CMK (cell line): ENCODE measurements at regions not wholly inside any gene's neighbourhood (a gene's known extent, or its start where the extent isn't known, plus 50 kb on each side); places are given as distances from the start of the nearest gene placed in this dataset.
"Not testable (repeated sequence)": the region's sequence is repeated elsewhere in the genome, so short reads cannot be mapped to it uniquely, and the experiment has no call there.

Experiments used
- DNase-seq: peaks from one replicate; pipeline ENCODE4 v3.0.0-alpha.2; 2010; ENCODE audit warnings: low read depth

DNA sequence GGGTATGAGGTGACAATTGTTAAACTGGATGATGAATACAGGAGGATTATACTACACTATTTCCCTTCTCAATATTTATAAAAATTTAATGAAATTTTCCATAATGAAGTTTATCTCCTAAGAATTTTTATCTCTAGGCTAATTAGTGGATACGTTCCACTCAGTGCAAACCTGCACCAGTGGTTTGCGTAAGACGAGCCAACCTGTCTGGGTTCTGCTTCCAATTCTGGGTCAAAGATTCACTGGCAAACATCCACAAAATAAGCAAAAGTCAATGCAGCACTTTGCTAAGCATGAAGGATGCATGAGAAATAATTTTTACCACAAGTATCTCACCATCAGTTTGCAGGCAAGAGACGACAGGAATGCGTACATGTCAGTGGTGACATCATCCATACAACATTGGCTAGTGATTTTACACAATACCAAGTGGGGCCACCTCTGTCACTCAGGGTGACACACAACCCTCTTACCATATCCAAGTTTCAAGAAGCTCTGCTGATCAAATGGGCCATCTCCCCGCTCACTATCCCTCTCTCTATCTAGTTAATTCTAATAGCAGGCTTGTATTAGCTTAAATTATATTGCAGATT is 51.7 kb downstream of the FAM50B start:
- no peak for DNase-seq

DNA sequence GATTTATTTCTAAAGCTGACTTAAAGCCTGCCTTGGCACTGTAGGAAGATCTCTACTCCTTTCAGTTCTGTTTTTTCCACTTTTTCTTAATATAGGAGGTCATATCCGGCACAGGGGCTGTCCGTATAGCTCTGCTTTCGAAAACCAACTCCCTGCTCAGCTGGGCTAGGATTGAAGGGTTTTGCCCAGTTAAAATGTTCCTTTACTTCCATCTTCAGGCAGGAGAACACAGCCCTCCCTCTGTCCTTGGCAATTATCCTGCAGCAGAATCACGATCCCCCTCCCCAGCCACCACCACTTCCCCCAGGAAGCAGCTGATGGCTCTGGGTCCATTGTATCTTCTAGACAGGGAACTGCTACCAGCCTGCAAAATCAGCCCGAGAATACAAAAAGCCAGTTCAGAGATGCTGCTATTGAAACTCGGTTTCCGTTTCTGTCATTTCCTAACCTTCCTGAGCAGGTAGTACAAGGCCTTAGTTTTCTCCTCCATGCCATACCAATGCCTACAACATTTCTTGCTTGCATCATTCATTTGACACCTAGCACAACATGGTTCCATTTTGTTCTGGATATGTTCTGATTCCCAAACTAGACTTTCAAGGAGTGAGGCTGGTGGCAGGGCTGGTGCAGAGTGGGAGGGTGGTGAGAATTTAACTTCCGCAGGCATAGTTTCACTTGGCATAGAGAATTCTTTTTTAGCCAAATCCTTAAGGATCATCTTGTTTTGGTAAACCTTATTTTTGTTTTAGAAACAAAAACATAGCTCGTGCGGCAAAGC is 53.9 kb downstream of the FAM50B start:
- DNase-seq, result no peak

DNA sequence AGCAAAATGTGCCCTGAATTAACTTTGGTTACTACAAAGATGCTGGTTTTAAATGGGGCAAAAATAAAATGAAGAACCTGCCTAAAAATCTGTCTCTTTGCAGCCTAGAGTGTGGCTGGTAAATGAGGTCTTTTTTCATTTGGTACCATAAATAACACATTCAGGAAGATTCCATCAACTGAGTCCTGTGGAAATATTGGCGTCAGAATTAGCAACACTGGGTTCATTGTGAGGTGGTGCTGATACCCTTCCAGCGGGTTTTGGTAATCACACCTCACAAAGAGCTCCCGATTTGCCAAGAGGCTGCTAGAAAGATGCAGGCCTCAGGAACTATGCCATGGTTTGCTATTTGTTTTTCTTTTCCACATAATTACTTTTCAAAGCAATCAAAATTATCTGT is 55.3 kb downstream of the FAM50B start:
- DNase-seq, result no peak

DNA sequence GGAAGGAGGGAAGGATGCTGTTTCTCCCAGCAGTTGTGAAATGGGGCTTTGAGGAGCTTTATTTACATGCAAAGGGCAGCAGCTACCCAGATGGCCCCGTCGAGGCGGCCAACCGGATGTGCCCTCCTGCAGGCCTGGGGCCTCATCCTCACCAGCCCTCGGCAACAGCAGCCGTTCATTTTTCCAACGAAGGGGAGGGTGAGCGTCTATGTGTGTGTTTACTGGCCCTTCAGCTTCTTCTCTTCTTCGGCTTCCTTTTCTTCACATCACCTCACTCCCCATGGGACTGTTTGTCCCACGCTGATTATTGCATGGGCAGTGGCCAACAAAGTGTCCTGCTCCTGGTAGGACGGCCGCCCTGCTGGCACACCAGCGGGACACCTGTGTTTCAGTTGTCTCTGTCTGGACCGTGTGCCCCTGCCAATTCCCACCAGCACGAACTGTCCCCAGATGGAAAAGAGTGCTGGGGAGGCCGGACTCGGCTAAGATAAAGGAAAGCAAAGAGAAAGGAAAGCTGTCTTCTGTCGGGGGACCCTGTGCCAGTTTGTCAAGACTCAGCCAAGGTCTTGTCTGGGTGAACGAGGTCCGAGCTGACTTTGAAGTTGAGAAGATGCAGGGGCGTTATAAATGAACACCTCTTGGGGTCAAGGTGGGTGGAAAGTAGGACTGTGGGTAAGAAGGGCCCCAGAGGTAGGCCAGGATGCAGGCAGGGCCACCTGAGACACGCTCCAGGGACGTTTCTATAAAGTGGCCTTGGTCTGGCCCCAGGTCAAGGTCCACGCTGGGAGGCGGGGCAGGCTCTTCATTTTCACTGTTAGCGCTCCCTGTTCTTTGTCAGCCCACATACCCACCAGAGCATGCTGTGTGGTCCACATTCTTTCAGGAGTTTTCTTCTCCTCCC is 57.0 kb downstream of the FAM50B start:
- DNase-seq, result no peak

DNA sequence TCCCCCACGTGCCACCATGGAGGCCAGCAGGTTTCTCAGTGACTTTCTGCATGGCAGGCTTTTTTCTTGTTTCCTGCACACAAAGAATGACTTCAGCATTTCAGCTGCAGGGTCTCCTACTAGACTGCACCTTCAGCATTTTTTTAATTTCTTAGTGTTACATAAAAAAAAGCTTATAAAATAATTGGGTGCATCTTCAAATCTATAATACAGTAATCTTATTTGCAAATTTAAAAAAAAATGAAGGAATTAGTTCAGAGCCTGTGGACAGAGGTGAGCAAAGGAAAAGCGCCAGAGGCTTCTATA is 57.6 kb downstream of the FAM50B start:
- no peak for DNase-seq

DNA sequence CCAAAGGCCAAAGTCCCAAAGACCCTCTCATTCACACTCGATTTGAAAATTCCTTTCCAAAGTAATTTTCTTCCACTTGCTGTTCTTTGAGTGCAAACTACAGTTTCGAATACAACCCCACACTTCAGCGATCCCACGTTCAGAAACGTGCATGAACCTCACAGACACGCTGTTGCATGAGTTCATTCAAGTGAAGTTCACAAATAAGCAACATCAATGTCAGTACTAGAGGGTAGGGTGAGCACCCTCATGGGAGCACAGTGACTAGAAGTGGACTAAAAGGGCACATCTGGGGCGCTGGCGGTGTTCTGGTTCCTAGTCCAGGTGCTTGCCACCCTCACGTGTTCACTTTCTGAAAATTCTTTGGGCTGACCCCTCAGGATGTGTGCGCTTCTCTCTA is 59.0 kb downstream of the FAM50B start:
- DNase-seq, result no peak

DNA sequence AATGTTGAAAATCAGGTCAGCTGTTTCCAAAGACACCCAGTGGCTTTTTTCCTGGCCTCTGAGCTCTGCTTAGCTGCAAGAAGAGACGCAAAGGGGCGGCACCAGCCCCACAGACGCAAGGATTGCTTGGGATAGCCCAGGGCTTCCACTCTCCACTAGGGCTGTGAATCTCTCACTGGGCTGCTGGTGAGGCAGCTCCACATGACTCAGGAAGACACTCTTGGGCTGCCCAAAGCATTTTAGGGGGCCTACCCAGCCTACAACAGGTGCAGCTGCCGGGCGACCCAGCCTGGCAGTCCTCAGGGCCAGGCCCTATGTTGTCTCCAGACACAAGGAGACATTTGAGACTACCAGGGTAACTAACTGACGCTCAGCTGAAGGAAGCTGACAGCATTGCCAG is 59.8 kb downstream of the FAM50B start:
- no peak for DNase-seq

DNA sequence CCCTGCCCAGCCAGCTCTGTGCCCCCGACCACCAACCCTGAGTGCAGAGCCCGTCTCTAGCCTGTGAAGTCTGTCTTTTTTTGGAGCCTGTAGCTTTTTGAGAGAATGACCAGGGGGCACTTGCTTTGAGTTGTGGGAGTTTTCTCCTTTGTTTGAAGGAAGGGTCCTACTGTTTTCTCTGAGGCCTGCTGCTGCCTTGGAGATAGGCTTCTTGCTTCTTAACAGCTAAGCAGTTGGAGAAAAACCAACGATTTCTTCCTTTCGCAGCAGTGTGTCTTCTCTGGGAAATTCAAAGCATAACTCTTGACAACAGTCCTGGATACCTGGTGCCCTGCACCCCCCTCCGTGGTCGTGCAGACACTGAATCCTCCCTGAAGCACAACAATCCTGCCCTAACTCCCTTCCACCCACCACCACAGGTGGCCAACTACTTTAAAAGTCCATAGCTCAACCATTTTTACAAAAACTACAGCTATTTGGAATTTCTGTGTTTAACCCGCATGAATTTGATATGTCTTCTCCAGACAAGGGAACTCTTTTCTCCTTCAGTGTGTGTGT is 61.0 kb downstream of the FAM50B start:
- no peak for DNase-seq

DNA sequence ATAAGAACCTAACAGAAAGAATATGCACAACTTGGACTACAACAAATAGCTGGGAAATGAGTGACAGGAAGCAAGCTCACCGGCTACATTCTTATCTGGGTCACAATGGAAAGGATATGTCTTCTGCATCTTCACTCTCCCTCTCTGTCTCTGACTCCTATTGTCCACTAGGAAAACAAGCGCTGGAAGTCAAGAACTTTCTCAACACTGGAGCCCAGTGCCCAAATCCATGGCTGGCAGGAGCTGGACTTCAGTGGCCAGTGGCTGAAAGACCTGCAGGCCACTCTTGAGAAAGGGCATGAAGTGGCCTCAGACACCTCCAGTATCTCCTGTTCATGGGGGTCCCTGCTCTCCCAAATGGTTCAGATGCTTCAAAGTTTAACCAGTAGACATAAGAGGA is 62.0 kb downstream of the FAM50B start:
- DNase-seq, result no peak

DNA sequence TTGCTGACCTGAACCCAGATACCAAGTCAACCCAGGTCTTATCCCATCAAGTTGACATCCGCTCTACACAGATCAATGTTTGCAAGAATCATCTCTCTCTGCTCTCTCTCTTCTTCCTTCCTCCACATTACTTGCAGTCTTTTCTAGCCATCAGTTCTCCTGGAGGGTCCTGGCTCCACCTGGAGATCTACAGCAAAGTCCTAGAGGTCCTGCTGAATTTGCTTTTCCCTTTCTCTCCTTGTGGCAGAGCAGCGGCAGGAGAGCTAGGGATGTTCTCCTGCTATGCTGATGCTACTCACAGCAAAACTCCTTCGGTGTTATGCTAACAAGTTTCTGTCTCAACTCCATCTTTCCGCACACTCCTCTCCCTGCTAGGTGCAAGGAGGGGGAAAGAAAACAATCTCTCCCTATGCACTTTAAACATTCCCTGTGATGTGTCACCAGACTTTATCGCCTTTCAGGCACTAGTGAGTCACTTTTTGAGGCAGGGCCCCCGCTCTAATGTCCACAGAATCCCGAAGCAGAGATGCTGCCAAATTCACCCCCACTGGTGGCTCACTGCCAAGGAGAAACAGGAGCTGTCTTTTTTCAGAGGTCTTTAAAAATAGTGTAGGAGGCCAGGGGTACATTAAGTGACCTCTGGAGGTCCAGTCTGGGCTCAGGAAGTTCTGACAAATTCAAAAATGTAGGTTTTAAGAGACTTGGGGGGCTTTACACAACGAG is 62.6 kb downstream of the FAM50B start:
- no peak for DNase-seq

DNA sequence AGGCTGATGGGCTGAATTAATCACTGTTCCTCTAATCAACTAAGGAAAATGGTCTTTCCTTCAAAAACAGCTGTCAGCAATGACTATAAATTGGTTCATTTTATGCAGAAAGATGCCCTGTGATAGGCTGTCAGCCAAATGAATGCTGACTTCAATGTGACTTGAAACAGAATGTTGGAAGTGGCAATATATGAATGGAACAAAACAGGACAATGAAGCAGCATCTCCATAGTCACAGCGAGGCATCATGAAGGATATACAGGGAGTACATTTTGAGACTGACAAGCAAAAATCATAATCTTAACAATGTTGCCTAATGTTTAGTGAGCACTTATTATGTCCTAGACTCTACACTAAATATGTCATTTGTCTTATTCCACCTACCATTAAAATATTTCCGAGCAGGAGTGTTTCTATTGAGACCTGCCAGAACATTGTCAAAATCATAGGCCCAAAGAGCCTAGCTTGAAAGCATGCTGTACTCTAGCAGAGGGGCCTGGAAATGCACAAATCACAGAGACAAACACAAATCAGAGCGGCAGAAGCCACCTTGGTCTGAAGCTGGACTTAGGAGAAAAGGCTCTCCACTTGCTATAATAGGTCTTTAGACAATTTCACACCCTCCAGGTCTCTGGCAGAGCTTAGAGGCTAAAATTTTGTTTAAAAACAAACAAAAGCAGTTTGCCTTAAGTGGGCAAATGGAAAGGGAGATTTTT is 63.3 kb downstream of the FAM50B start:
- no peak for DNase-seq

DNA sequence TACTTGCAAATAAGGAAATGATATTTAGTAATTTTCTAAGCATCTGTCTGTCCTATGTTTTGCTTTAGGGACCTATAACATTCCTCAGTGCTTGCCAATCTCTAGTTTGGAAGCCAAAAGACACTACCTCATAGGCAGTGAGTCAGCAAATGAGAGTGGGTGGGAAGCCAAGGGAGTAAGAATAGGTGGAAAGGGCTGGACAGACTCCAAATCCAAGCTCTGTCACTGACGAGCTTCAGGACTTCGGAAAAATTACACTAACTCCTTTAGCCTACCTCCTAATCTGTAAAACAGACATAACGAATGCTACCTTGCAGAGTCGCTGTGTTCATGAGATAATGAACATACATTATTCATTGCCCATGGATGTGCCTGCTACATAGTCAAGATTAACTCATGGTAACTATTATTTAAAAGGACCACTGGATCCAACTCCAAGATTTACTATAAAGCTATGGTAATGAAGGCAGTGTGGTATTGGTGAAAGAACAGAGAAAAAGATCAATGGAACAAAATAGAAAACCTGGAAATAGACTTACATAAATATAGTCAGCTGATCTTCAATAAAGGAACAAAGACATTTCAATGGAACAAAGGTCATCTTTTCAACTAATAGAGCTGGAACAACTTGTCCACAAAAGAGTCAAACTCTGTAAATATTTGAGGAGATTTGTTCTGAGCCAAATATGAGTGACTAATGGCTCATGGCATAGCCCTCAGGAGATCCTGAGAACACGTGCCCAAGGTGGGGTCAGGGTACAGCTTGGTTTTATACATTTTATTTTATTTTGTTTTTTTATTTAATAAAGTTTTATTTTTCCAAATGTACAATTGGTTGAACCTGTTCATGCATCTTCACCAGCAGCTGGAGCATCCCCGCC is 64.1 kb downstream of the FAM50B start:
- no peak for DNase-seq

DNA sequence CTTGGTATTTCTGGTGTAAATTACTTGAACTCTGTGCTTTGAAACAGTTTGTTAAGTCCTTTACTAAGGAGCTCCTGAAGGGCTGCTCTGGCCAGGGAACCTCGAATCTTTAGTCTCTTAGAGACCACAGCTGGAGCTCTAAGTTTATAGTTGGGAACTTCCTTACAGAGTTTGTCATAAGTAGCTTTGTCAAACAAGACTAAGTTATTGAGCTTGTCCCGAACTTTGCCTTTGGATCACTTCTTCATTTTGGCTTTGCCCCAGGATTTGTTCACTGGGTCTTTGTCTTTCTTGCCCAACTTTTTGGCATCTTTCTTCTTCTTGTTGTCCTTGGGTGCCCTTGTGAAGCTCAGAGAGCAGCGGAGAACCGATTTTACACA is 64.8 kb downstream of the FAM50B start:
- DNase-seq, result no peak

DNA sequence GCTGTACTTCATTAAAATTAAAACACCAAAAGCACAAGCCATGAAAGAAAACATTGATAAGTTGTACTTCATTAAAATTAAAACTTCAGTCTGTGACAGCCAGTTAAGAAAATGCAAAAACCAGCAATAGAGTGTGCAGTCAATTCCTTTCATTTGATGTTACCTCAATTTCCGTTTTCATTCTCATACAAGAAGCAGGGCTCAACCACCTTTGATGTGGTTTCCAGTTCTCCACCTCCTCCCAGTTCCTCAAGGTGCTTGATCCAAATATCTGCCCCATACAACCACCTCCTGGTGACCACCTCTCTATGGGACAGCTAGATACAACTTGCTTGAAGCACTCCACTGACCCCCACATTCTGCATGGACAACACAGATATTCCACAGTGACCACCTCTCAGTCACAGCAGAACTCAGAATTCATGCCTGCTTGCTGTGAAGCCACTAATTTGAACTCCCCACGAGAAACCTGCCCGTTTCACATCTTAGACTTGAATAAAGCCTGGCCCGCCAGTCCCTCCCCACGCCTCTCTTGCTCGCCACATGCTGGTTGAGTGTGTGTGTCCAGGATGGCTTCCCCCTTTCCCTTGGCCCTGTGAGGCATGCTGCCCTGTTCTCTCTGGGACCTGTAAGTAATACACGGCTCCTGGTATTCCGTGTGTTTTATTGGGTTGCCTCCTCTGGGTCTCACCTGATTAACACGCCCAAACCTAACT is 66.1 kb downstream of the FAM50B start:
- DNase-seq, result no peak

DNA sequence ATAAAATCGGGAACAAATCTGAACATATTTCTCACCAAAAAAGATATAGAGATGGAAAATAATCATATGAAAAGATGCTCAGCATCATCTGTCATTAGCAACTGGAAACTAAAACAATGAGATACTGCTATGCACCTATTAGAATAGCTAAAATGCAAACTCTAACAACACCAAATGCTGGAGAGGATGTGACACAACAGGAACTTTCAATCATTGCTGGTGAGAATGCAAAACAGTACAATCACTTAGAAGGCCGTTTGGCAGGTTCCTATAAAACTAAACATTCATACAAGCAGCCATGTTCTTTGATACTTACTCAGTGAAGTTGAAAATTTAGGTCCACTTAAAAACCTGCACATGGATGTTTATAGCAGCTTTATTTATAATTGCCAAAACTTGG is 67.0 kb downstream of the FAM50B start:
- no peak for DNase-seq

DNA sequence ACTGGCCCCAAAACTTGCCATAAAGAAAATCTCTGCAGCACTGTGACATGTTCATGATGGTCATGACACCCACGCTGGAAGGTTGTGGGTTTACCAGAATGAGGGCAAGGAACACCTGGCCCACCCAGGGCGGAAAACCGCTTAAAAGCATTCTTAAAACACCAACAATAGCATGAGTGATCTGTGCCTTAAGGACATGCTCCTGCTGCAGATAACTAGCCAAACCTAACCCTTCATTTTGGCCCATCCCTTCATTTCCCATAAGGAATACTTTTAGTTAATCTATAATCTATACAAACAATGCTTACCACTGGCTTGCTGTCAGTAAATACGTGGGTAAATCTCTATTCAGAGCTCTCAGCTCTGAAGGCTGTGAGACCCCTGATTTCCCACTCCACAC is 67.6 kb downstream of the FAM50B start:
- not testable (repeated sequence) for DNase-seq

DNA sequence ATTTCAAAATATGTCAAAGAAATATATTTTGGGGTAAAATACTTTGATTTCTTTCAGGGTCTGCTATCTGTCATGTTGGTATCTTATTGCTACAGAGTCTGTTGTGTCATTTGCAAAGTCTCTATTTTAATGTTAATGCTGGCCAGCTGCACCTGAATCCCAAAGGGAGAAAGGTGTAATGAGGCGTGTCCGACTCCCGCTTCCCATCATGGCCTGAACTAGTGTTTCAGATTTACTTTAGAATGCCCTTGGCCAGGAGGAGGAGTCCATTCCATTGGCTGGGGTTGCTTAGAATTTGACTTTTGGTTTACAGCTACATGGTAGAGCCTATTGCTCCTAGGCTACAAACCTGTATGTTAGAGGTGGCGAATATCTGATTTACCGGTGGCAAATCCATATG is 69.3 kb downstream of the FAM50B start:
- DNase-seq, result no peak

DNA sequence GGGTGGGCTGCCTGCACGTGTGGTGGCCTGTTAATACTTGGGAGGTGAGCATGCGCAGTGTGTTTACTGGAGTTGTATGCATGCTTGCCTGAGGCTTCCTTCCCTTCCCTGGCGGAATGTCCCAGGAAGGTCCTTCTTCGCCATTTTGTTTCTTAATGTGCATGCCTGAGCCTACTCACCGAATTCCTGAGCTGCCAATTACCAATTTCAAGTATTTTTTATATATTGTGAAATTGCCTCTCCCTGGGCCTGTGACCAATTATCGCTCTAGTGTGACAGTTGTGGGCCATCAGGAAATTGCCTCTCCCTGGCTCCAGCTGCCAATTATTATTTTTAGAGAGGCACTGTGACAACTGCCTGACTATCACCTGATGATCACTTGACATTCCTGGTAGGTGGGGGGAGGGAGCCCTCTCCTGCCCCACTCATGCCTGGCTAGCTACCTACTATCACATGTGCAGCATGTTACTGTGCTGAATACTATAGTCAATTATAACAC is 70.0 kb downstream of the FAM50B start:
- no peak for DNase-seq

DNA sequence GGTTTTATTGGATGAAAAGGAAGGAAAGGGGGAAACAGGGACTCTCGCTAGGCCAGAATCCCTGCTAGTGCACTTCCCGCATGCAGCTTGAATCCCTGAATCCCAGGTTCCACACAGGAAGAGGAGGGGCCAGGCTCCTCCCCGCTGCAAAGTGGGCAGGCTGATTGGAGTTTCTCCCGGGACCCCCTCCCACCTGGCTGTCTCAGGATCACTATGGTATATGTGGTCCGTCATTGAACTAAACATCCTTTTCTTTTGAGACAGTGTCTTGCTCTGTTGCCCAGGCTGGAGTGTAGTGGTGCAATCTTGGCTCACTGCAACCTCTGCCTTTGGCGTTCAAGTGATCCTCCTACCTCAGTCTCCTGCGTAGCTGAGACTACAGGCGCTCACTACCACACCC is 70.7 kb downstream of the FAM50B start:
- DNase-seq, result no peak

DNA sequence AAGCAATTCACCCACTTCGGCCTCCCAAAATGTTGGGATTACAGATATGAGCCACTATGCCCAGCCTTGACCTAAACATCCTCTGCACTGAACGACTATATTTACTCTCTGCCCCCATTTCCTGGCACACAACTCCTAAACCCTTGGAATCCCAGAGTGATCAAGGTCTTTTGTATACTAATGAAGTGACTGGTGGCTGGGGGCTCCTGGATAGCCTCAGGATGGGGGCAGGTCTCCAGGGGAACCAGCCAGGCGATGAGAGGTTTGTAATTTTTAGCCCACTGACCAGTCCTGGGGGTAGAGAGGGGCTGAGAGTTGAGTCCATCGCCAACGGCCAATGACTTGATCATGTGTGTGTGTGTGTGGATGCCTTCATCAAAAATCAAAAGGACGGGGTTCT is 71.1 kb downstream of the FAM50B start:
- DNase-seq, result no peak
